ENCODE measurements at regions not wholly inside any gene's neighbourhood (a gene's known extent, or its start where the extent isn't known, plus 50 kb on each side); places are given as distances from the start of the nearest gene placed in this dataset.

GRCh38 chr10:121183236-121183635 is 332.1 kb downstream of the WDR11 start:
- TF ChIP-seq CTCF (conservative IDR thresholded peaks at IDR 0.05; ENCODE audit: low read depth in 2 of 2) = no peak
- TF ChIP-seq REST (IDR thresholded peaks at IDR 0.05; ENCODE audit: unreplicated experiment) = no peak
- no peak for TF ChIP-seq POLR2AphosphoS5 (IDR thresholded peaks at IDR 0.05; ENCODE audit: low read depth)

All from GM23338 (cell line).